Posterior cingulate gyrus (tissue), 11 donors: ENCODE measurements at regions not wholly inside any gene's neighbourhood (a gene's known extent, or its start where the extent isn't known, plus 50 kb on each side); places are given as distances from the start of the nearest gene placed in this dataset.
"Not testable (repeated sequence)": the region's sequence is repeated elsewhere in the genome, so short reads cannot be mapped to it uniquely, and the experiment has no call there.

ENCODE experiments used
- DNase-seq, 10 donors: peaks; one replicate each; pipeline versions ENCODE4 v3.0.0 to v3.0.0-alpha.2; 2020 to 2021; ENCODE audit warnings: mixed read lengths in 3 of 10
- intact Hi-C: fragments of 100-400 bp; cut with DNase I; formaldehyde crosslinking; loops from one replicate; pipeline ENCODE4 v1.15.1; 2023

DNA sequence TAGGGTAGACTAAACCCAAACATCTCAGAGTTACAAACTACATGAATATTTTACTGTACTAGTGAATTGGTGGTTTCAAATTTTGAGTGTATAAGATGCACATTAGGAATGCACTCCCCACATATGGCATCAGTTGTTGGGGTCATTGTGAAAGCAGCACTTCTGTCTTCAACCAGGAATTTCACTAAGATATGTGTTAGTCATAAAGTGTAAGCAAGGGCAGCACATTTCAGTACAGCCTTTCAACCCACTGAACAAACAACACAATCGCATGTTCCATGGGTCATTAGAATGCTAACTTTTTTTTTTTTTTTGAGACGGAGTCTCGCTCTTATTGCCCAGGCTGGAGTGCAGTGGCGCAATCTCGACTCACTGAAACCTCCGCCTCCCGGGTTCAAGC, 164.1 kb upstream of the MAP2 start:
- no peak for DNase-seq
- intact Hi-C loops, result no loop called here

DNA sequence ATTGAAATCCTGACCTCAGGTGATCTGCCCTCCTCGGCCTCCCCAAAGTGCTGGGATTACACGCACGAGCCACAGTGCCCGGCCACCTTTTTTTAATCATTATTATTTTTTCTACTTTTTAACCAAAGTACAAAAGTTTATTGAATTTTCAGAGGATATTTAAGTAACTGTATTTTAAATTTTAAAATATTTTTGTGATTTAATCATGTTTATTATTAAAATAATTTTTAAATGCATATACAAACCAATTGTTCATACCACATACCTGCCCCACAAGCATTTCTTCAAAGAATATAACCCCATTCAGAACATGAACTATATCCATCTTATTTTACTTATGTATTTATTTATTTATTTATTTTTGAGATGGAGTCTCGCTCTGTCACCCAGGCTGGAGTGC, 163.6 kb upstream of the MAP2 start:
- DNase-seq, result no peak
- intact Hi-C loops, result no loop called here

DNA sequence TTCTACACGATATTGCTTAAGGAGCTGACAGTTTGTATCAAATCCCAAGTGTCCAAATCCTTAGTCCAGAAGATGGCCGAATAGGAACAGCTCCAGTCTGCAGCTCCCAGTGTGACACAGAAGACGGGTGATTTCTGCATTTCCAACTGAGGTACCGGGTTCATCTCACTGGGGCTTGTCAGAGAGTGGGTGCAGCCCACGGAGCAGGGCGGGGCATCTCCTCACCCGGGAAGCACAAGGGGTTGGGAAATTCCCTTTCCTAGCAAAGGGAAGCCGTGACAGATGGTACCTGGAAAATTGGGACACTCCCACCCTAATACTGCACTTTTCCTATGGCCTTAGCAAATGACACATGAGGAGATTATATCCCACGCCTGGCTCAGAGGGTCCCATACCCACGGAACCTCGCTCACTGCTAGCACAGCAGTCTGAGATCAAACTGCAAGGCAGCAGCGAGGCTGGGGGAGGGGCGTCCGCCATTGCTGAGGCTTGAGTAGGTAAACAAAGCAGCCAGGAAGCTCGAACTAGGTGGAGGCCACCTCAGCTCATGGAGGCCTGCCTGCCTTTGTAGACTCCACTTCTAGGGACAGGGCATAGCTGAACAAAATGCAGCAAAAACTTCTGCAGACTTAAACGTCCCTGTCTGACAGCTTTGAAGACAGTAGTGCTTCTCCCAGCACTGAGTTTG, 162.3 kb upstream of the MAP2 start:
- intact Hi-C loops, result not testable (repeated sequence)
- DNase-seq, result peak in 1 of 10 donors; percentile 48

DNA sequence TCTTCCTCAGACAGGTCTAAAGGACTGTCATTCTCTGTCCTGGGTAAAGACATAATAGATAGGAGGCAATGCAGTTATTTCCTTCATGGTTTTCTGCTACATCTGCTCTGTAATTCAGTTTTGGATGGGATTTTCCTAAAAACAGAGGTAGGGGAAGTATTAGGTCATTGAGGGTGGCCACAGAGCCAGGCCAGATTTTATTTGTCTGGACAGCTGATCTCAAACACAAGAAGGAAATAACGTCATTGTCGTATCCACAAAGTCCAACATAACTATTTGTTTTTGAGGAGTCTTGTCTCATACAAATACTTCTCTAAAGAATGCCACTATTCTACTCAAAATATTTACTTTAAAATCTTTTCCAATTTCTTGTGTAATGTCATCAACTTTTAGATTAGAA, 154.8 kb upstream of the MAP2 start:
- intact Hi-C loops, result no loop called here
- DNase-seq, result no peak

DNA sequence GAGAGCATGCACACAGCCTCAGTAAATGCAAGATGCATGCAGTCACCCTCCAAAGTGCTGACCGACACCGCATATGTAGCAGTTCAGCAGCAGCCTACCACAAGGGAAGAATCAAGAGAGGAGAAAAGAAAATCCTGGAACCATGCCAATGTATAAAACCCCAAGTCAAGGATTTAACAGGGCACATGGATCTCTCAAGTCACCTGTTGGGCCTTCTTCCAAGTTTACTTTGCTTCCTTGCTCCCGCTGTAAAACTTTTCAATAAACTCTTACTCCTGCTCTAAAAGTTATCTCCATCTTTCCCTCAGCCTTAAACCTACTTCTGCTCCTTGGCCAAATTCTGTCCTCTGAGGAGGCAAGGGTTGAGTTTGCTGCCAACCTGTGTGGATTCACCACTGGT, 147.8 kb upstream of the MAP2 start:
- intact Hi-C loops, result no loop called here
- no peak for DNase-seq

DNA sequence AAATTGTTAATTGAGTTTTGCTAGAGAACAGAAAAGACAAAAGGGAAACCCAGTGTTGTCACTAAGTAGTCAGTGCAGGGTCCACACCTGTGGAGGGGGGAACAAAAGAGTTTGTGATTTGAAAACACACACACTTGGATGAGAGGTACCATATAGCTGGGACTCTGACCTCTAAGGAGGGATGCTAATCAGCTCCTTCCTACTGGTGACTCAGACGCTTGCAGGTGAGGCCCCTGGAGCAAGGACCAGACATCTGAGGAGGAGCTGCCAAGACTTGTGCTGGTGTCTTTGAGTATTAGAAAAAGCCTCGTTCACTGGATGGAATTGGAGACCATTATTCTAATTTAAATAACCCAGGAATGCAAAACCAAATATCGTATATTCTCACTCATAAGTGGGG, 146.4 kb upstream of the MAP2 start:
- no peak for DNase-seq
- intact Hi-C loops, result no loop called here

DNA sequence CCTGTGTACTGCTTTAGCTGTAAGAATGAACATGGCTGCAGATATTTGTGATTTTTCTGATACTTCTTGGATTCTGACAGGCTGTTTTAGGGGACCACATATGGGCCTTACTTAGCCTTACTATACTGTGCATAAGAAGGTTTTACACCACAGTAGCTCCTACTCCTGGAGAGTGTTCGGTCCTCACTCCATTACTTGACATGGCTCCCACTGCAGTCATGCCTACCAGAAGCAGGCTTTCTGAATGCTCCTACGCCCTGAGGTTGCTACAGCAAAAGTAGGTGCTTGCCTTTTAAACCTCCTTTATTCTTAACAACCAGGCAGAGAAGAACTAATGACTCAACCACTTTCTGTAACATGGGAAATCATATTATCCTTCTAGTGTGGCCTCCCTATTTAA, 125.2 kb upstream of the MAP2 start:
- DNase-seq, result no peak
- intact Hi-C loops, result no loop called here

DNA sequence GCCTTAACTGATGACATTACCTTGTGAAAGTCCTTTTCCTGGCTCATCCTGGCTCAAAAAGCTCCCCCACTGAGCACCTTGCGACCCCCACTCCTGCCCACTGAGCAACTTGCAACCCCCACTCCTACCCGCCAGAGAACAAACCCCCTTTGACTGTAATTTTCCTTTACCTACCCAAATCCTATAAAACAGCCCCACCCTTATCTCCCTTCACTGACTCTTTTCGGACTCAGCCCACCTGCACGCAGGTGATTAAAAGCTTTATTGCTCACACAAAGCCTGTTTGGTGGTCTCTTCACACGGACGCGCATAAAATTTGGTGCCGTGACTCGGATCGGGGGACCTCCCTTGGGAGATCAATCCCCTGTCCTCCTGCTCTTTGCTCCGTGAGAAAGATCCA, 124.4 kb upstream of the MAP2 start:
- intact Hi-C loops, DNase-seq: not testable (repeated sequence)

DNA sequence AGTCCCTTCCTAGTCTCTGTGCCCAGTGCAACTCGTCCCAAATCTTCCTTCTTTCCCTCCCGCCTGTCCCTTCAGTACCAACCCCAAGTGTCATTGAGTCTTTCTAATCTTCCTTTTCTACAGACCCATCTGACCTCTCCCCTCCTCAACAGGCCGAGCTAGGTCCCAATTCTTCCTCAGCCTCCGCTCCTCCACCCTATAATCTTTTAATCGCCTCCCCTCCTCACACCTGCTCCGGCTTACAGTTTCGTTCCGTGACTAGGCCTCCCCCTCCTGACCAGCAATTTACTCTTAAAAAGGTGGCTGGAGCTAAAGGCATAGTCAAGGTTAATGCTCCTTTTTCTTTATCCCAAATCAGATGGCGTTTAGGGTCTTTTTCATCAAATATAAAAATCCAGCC, 123.1 kb upstream of the MAP2 start:
- intact Hi-C loops, DNase-seq: not testable (repeated sequence)

DNA sequence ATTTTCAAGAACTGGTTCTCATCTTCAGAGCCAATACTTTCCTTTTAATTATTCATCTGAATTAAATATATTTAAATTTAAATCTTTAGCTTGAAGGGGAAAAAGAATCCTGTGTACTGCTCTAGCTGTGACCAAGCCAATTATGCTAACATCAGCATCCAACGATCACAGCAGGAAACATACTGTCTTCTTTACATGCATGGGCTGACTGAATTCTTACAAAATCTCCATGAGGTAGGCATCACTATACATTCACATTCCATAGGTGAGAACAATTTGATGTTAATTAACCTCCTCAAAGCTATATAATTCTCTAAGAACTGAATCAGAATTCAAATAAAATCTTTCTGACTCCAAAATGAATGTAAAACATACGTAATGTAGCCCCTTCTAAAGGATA, 118.8 kb upstream of the MAP2 start:
- no peak for DNase-seq

DNA sequence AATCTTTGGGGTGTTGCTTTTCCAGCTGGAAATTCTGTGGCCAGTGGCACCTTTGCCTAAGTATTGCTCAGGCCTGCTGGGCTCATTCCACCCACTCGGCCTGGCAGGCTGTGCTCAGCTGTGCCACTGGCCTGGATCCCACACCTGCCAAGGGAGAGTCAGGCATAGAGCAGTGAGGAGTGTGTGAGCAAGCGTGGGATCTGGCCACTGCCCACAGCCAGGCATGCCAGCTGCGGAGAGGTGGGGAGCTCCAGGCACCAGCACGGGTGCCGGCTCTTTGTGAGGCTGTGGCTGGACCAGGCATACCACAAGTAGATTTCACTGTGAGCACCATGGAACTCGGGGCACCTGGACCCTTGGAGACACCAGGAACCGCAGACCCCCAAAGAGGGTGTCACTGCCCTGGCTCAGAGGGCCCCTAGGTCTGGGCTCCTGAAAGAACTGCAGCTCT, 118.1 kb upstream of the MAP2 start:
- DNase-seq, result peak in 7 of 10 donors; percentile 7 to 88 (median 46)
- intact Hi-C loops, result no loop called here

More for the DNA sequence above, 118.8 kb upstream of the MAP2 start:
- intact Hi-C loops, result no loop called here

DNA sequence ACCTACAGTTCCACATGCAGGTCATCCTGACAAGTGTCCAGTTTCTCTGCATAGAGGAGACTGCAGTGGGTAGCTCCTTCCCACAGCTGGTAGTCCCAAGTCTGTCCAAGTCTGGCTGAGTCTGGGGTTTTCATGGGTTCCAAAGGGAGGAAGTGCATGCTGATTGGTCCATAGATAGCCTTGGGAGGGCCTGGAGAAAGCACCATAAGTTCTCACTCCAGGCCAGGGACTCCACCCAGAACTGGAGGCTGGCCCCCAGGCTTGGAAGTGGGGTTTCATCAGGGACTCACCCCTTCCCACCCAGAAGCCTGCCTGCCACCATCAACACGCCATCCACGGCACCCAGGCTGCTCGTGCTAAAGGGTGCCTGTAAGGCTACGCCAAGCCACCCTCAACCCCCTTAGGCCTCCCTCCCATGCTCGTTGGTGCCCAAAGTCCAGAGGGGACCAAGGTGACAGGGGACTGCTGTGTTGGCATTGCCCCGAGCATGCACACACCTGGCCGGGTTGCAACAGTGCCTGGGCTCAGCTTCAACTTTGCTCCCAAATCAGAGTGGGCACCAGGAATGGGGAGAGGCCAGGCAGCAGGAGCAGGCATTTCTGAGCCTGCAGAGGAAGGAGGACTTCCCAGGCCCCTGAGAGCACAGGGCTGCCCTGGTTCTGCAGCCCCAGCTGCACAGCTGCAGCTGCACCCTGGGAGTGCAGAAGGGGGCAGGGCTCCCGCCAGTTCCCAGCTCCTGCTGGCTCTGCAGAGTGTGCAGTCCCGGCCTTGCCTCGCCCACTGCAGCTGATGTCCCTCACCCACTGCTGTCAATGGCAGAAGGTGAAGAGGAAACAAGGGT, 116.5 kb upstream of the MAP2 start:
- intact Hi-C loops, result no loop called here
- peak in 1 of 10 donors; percentile 72 for DNase-seq

DNA sequence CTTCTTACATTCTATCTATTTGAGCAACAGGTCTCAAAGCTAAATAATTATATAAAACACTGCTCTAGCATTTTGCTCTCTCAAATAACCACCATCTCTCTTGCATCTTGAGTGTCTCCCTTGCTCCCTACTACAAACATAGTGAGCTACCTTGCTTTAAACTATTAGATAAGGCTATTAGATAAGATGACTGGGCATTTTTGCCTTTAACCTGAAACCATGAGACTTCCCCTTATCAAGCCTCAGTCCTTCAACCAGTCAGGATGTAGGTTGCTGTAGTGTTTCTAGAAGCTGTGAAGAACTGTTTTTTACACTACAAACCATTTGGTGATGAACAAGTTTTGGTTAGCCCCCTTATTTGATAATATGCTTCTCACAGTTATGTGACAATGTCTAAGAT, 115.4 kb upstream of the MAP2 start:
- no peak for DNase-seq
- intact Hi-C loops, result no loop called here

DNA sequence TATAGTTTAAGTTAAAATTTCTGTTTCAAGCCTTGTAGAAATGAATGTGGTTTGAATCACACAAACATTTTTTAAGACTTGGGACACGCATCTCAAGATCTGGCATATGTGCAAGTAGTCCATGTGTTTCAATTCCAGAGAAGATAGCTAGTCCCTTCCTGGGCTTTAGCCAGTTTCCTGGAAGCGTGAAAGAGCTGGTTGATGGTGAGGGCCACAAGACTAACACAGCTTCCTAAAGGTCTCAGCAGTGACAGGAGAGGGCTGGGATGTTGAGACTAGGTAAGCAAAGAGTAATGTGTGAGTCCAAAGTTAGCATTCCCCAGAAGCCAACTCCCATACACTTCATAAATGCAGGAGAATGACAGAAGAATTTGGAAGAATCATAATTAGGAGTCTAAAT, 111.9 kb upstream of the MAP2 start:
- intact Hi-C loops, result no loop called here
- no peak for DNase-seq

DNA sequence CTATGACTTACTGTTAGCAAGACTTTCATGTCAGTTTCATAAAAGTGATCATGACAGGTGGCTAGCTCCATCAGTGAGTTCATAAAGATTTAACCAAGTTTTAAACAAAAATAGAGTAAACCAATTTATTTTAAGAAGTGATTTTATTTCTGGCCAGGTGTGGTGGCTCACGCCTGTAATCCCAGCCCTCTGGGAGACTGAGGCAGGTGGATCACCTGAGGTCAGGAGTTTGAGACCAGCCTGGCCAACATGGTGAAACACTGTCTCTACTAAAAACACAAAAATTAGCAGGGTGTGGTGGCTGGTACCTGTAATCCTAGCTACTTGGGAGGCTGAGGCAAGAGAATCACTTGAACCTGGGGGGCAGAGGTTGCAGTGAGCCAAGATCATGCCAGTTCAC, 111.4 kb upstream of the MAP2 start:
- intact Hi-C loops, DNase-seq: not testable (repeated sequence)

DNA sequence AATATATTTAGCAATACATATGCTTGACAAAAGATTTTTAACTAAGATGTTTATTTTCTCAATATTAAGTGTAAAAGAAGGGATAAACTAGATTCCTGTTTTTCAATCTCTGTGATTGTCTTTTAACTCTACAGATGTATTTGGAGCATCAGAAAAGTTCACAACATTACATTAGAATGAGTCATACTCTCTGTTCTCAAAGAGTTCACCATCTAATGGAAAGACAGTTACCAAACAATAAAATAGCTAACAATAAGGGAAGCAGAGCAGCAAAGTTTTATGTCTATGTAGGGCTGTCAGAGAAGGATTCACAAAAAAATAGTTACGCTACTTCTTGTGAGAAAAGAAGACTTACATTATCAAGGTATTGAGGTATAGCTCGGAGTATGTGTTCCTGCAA, 109.2 kb upstream of the MAP2 start:
- intact Hi-C loops, result no loop called here
- no peak for DNase-seq

DNA sequence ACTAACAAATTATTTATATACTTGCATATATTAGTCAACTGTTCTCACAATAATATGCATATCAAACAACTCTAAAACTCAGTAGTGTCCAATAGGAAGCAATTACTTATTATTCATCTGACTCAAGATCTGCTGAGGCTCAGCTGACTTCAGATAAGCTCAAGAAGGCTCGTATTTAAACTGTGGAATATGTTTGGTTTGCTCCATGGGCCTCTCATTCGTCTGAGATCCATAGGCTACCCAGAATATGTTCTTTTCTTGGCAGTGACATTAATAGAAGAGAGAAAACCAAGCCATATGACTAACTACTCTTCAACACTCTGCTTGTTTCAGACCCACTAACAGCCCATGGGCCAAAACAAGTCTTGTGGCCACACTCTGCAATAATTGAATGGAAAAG, 107.7 kb upstream of the MAP2 start:
- no peak for DNase-seq
- intact Hi-C loops, result no loop called here

DNA sequence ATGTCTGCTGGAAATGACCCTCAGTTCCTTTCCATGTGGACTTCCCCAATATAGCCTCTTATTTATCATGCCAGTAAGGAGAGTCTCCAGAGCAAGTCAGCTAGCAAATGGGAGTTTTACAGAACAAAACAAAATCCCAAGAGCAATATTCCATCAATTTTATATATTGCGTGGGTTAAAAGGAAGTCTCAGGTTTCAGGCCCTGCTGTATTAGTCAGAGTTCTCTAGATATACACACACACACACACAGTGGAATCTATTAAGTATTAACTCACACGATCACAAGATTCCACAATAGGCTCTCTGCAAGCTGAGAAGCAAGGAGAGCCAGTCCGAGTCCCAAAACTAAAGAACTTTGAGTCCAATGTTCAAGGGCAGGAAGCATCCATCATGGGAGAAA, 102.8 kb upstream of the MAP2 start:
- intact Hi-C loops, result loop anchor here (5.0 to 10.0 kb wide), 2 partner anchors 854 to 906 kb away; no protein-coding TSS in a partner anchor
- no peak for DNase-seq

DNA sequence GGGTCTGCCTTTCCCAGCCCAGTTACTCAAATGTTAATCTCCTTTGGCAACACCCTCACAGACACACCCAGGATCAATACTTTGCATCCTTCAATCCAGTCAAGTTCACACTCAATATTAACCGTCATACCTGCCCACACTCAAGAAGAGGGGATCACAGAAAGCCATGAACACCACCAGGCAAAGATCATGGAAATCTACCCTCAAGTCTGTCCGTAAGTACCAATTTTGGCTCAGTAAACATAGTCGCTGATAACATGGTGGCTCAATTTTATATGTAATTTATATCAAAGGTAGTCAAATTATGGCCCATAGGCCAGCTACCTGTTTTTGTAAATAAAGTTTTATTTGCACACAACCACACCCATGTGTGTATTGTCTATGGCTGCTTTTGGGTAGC, 102.3 kb upstream of the MAP2 start:
- no peak for DNase-seq
- intact Hi-C loops, result loop anchor here (5.0 to 10.0 kb wide), 2 partner anchors 854 to 907 kb away; no protein-coding TSS in a partner anchor

DNA sequence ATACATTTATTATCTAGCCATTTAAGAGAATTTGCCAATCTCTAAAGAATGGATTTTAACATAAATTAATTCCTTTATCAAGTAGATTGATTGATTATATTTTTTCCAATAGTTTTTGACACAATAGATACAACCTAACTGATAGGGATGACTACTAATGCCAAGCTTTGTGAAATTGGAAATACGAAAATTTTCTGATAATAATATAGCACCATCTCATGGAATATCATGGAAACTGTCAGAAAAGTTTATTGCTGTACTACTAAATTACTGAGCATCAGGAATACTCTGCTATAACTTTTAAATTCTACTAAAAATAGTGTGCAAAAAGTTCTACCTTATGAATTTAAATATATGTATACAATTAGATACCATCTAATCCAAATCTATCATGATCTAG, 101.8 kb upstream of the MAP2 start:
- intact Hi-C loops, result loop anchor here (5.0 to 10.0 kb wide), 2 partner anchors 855 to 907 kb away; no protein-coding TSS in a partner anchor
- no peak for DNase-seq

DNA sequence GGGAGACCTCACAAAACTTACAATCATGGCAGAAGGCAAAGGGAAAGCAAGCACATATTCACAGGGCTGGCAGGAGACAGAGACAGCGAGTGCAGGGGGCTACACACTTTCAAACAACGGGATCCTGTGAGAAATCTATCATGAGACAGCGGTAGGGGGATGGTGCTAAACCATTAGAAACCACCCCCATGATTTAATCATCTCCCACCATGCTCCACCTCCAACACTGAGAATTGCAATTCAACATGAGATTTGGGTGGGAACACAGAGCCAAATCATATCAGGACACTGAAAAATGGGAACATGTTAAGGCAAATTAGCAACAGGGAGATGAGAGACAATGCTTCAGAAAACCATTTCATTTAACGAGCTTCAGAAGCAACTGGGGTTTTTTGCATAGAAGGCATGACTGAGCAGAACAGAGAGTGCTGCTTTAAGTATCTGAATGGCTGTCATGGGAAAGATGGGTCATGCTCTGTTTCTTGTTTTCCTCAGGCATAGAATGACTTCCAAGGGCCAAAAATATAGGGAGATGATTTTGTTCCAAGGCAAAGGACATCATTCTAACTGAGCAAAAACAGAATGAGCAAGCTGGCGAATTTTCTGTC, 100.8 kb upstream of the MAP2 start:
- intact Hi-C loops, result loop anchor here (5.0 to 10.0 kb wide), 2 partner anchors 856 to 908 kb away; no protein-coding TSS in a partner anchor
- no peak for DNase-seq
